ENCODE measurements at regions not wholly inside any gene's neighbourhood (a gene's known extent, or its start where the extent isn't known, plus 50 kb on each side); places are given as distances from the start of the nearest gene placed in this dataset.

DNA sequence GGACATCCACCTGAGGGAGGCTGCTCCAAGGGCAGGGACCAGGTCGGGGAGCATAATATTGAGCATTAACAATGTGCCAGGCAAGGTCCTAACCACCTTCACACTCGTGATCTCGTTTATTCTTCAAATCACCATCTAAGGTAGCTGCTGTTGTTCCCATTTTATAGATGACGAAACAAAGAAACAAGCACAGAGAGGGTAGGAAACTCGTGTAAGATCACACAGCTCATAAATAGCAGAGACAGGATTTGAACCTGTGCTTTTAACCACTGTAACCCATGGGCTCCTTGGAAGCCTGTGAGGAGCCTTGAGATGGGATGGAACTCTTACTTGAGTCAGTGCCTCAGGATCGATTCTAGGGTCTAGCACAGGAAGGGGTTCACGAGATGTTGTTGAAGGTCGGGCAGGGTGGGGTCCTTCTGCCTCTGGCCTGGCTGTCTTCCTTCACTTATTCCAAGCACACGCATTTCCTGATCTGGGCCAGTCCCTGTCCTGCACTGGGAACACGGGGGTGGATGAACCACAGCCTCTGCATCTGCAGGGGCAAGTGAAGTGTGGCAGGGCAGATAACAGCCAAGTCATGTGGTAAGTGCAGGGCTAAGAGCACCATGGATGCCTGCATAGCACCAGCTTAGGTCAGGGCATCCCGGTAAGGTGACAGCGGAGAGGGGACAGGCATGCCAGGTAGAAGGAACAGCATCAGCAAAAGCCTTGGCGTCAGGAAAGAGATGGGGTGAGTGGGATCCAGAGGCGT, 188.1 kb downstream of the MELK start:
- TF ChIP-seq, protein P1, sequence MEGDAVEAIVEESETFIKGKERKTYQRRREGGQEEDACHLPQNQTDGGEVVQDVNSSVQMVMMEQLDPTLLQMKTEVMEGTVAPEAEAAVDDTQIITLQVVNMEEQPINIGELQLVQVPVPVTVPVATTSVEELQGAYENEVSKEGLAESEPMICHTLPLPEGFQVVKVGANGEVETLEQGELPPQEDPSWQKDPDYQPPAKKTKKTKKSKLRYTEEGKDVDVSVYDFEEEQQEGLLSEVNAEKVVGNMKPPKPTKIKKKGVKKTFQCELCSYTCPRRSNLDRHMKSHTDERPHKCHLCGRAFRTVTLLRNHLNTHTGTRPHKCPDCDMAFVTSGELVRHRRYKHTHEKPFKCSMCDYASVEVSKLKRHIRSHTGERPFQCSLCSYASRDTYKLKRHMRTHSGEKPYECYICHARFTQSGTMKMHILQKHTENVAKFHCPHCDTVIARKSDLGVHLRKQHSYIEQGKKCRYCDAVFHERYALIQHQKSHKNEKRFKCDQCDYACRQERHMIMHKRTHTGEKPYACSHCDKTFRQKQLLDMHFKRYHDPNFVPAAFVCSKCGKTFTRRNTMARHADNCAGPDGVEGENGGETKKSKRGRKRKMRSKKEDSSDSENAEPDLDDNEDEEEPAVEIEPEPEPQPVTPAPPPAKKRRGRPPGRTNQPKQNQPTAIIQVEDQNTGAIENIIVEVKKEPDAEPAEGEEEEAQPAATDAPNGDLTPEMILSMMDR (IDR thresholded peaks at IDR 0.05), result no peak
- no peak for TF ChIP-seq EZH2 (IDR thresholded peaks at IDR 0.05; ENCODE audit: borderline replicate concordance, insufficient read depth, low read depth, low read length, poor library complexity, severe bottlenecking)
